ENCODE measurements at regions not wholly inside any gene's neighbourhood (a gene's known extent, or its start where the extent isn't known, plus 50 kb on each side); places are given as distances from the start of the nearest gene placed in this dataset.

DNA sequence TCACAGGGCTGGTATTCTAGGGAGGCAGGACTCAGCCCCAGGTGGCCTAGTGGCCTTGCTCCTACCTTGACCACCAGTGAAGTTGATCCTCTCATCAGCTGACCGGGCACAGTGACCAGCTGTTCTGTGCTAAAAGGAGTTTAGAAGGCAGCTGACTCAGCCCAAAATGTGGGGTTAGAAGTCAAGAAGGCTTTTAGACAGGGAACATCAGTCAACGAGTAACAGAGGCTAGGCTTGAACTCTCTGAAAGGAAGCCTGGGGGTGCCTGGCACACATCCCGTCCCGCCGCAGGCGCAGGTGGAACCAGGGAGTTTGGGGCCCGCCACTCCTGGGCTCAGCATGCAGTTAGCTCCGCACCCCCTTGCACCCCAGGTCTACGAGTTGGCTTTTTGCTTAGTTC, 114.9 kb upstream of the SLC45A1 start:
- TF ChIP-seq SP4 (CRISPR knock-in tag; IDR thresholded peaks at IDR 0.05): 0 out of 2 replicates have a peak, but pooled peaks have one; percentile 33
- TF ChIP-seq NBN (conservative IDR thresholded peaks at IDR 0.05): no peak
- no peak for TF ChIP-seq HOXA9 (CRISPR knock-in tag; IDR thresholded peaks at IDR 0.05; ENCODE audit: borderline replicate concordance)
- peak; percentile 9; the same call in 1 of the 2 replicates for TF ChIP-seq MED1 (CRISPR knock-in tag; IDR thresholded peaks at IDR 0.05)
- TF ChIP-seq, protein P1, sequence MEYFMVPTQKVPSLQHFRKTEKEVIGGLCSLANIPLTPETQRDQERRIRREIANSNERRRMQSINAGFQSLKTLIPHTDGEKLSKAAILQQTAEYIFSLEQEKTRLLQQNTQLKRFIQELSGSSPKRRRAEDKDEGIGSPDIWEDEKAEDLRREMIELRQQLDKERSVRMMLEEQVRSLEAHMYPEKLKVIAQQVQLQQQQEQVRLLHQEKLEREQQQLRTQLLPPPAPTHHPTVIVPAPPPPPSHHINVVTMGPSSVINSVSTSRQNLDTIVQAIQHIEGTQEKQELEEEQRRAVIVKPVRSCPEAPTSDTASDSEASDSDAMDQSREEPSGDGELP (IDR thresholded peaks at IDR 0.05; ENCODE audit: borderline replicate concordance, low read depth): peak; percentile 12; the same call in 1 of the 2 replicates
- TF ChIP-seq TBX2 (CRISPR knock-in tag; IDR thresholded peaks at IDR 0.05; ENCODE audit: borderline replicate concordance): 0 out of 2 replicates have a peak, but pooled peaks have one; percentile 9
- TF ChIP-seq RFXAP (CRISPR knock-in tag; IDR thresholded peaks at IDR 0.05; ENCODE audit: borderline replicate concordance): peak; percentile 34; the same call in 1 of the 2 replicates
- TF ChIP-seq MAFK (conservative IDR thresholded peaks at IDR 0.05 in 1 of 2, IDR thresholded peaks at IDR 0.05 in 1 of 2; ENCODE audit: low read length in 2 of 2): peak; percentile 35 to 62; a peak in 3 of 4 replicates
- TF ChIP-seq POLR2A (IDR thresholded peaks at IDR 0.05; ENCODE audit: insufficient read depth in 1 of 2, low read depth in 2 of 2, low read length in 2 of 2): 0 out of 4 replicates have a peak, but pooled peaks of 1 of the 2 experiments have one; percentile 4
- TF ChIP-seq MAFF (IDR thresholded peaks at IDR 0.05; ENCODE audit: low read depth, low read length): peak; percentile 50
- TF ChIP-seq ZNF761 (CRISPR knock-in tag; conservative IDR thresholded peaks at IDR 0.05): no peak
- 0 out of 2 replicates have a peak, but pooled peaks have one; percentile 30 for TF ChIP-seq ZC3H13 (CRISPR knock-in tag; IDR thresholded peaks at IDR 0.05)
- TF ChIP-seq, protein P2, sequence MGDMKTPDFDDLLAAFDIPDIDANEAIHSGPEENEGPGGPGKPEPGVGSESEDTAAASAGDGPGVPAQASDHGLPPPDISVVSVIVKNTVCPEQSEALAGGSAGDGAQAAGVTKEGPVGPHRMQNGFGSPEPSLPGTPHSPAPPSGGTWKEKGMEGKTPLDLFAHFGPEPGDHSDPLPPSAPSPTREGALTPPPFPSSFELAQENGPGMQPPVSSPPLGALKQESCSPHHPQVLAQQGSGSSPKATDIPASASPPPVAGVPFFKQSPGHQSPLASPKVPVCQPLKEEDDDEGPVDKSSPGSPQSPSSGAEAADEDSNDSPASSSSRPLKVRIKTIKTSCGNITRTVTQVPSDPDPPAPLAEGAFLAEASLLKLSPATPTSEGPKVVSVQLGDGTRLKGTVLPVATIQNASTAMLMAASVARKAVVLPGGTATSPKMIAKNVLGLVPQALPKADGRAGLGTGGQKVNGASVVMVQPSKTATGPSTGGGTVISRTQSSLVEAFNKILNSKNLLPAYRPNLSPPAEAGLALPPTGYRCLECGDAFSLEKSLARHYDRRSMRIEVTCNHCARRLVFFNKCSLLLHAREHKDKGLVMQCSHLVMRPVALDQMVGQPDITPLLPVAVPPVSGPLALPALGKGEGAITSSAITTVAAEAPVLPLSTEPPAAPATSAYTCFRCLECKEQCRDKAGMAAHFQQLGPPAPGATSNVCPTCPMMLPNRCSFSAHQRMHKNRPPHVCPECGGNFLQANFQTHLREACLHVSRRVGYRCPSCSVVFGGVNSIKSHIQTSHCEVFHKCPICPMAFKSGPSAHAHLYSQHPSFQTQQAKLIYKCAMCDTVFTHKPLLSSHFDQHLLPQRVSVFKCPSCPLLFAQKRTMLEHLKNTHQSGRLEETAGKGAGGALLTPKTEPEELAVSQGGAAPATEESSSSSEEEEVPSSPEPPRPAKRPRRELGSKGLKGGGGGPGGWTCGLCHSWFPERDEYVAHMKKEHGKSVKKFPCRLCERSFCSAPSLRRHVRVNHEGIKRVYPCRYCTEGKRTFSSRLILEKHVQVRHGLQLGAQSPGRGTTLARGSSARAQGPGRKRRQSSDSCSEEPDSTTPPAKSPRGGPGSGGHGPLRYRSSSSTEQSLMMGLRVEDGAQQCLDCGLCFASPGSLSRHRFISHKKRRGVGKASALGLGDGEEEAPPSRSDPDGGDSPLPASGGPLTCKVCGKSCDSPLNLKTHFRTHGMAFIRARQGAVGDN (CRISPR knock-in tag; IDR thresholded peaks at IDR 0.05): peak; percentile 37; the same call in 1 of the 2 replicates
- TF ChIP-seq MYC (CRISPR knock-in tag; IDR thresholded peaks at IDR 0.05; ENCODE audit: borderline replicate concordance): 0 out of 2 replicates have a peak, but pooled peaks have one; percentile 13
- Histone ChIP-seq H4K20me1 (ENCODE audit: insufficient read depth, low read length) (no peaks in the 10 kb centered on the region), H3K79me2 (ENCODE audit: insufficient read depth, low read length) (peaks cover 5% of the 10 kb centered on the region), H3K9ac (ENCODE audit: insufficient read depth, low read depth, low read length) (peak overlapping the region; percentile 67; the same call in 1 of the 2 replicates), H3K9me3 (ENCODE audit: low read length) (no peaks in the 10 kb centered on the region), H3K4me3 (replicated peaks in 1 of 3; ENCODE audit: insufficient read depth in 1 of 3, low read depth in 2 of 3, low read length in 3 of 3) (peak overlapping the region in 1 of 3 experiments; percentile 29; a peak in 2 of 6 replicates), H3K36me3 (replicated peaks in 1 of 2; ENCODE audit: control insufficient read depth in 1 of 2, insufficient read depth in 2 of 2, low read length in 2 of 2) (no peaks in the 10 kb centered on the region), H3K4me1 (ENCODE audit: insufficient read depth, low read length) (peaks cover 83% of the 10 kb centered on the region), H3K4me2 (ENCODE audit: low read depth, low read length) (peak overlapping the region; percentile 63), H2AFZ (ENCODE audit: low read length) (no peak overlapping the region), H3K27ac (ENCODE audit: extremely low read length, insufficient read depth, low read length) (peak overlapping the region; percentile 72), H3K27me3 (ENCODE audit: control insufficient read depth in 1 of 2, insufficient read depth in 2 of 2, low read length in 2 of 2) (no peaks in the 10 kb centered on the region)
- DNase-seq (ENCODE audit: low spot score) (no peak), FAIRE-seq (no peak), ATAC-seq (no peak)
- 96% methylated on average over 8 of the region's 9 CpGs for WGBS (ENCODE audit: low lambda C conversion rate)
- intact Hi-C loops (cut with micrococcal nuclease; ENCODE audit: unreplicated experiment): no loop called here
- BruUV-seq (replicated peaks): no TSS peak
- CTCF ChIA-PET (ENCODE audit: low intra/inter-chr PET ratio, low total read pairs): no interaction called here
- in situ Hi-C loops (cut with HindIII; ENCODE audit: extremely low pct_ligation_motif_present, low pct_unique_long_range_greater_than_20kb): no loop called here
- POLR2A ChIA-PET: interaction anchor here (1.1 to 5.9 kb wide), 2 partner anchors 8 to 49 kb away, joined by 5 to 48 read pairs; no protein-coding TSS in a partner anchor
